ENCODE measurements at regions not wholly inside any gene's neighbourhood (a gene's known extent, or its start where the extent isn't known, plus 50 kb on each side); places are given as distances from the start of the nearest gene placed in this dataset.

DNA sequence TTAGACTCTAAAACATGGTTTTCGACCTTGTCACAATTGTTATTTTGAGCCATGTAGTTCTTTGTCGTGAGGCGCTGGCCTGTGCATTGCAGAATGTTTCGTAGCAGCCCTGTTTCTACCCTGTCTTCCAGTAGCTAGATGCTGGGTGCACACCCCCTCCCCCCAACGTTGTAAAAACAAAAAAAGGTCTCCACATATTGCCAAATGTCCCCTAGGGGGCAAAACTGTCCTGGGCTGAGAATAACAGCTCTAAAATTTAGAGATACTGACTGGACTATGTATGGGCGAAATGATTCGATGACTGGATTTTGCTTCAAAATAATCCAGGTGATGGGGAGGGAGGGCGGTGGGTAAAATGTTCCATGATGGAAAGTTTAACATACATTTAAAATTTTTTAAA is 126.1 kb upstream of the FUT8 start:
- DNase-seq, result no peak

DNA sequence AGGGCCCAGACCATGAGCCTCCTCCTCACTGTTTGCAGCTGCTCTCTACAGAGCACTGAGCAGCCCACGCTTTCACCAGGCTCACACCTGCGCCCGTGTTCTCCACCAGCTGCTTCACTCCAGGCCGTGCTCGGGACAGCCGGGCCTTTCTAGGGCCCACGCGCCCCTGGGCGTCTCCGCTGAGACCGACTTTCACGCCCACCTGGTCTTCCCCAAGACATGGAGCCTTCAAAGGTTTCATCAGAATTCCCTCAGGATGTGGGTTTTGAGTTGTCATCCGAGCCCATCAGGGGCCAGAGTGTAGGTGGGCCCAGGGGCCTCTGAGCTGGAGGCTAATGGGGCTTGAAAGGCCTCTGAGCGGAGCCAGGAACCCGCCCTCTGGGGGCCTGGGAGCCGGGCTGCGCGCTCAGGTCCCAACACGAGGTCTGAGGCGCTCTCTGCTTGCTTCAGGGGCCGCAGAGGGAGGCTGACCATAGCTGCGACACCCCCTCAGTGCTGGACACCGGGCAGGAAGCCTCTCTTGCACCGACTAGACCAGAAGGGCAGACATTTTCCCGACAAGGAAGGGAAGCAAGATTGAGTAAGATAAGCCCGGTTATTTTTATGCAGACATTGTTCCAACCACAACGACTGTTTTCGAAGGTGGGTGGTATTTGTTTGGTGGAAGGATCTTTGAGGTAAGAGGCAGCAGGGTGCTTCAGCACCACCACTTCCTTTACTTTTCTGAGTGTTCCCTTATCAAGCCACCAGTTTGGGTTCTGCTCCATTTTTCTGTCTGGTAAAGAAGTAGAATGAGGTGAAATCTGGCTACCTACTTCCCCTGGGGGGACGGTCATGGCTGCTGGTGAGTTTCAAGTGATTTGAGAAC is 125.0 kb upstream of the FUT8 start:
- peak; percentile 36 for DNase-seq

DNA sequence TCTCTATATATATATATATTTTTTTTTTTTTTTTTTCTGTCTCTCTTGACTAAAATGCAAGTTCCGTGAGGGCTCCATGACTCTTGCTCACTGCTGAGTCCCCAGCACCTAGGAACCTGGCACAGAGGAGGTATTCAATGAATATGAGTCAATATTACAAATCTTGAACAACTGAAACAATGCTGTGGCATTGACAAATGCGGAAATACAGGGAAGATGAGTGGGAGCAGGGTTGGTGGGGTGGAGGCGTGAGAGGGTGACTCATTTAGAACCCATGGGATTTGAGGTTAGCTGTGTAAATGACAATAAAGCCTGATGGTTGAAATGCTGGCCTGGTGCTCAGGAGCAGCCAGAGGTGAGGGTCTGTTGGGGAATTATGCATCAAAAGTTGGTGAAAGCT is 121.7 kb upstream of the FUT8 start:
- no peak for DNase-seq

DNA sequence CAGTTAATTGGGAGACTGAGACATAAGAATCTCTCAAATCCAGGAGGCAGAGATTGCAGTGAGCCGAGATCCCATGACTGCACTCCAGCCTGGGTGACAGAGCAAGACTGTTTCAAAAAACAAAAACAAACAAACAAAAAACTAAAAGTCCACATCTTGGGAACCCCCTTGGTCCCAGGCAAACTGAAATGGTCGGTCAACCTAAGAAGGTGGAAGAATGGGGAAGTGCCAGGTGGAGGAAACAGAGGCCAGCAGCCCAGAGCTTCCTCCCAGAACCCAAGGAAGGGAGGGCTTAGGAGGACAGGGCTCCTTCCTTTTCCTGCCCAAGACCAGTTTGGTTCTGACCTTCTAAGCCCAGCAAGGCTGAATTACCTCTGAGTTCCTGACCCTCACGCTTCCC is 121.0 kb upstream of the FUT8 start:
- no peak for DNase-seq

DNA sequence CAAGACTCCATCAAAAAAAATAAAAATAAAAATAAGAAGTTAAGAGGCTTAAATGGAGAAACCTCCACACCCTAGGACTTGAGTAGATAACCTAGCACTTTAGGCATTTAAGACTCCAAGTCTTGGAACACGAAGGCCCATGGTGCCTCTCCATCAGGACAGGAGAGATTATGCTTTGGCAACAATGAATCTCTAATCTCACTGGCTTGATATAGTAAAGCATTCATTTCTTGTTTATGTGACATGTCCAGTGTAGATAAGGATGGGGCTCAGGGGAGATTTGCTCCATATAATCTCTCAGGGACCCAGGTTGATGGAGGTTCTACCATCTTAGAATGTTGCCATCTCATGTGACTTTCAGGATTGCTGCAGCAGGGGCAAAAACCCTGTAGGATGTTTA is 117.7 kb upstream of the FUT8 start:
- no peak for DNase-seq

DNA sequence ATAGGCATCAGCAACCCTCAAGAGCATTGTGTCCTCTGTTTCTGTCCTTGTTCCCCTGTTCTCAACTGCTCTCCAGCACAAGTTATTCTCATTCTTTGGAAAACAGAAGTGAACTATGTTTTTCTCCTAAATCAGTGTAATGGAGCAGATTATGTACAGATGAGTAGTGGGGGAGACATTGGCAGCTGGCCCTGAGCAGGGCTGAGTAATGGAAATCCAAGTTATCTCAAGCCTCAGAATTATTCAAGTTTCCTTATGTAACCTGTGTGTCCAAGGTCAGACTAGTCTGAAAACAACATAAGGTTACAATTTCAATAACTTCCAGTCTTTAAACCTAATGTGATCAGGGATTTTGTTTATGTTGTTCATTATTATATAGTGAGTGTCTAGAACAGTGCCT is 116.1 kb upstream of the FUT8 start:
- no peak for DNase-seq

DNA sequence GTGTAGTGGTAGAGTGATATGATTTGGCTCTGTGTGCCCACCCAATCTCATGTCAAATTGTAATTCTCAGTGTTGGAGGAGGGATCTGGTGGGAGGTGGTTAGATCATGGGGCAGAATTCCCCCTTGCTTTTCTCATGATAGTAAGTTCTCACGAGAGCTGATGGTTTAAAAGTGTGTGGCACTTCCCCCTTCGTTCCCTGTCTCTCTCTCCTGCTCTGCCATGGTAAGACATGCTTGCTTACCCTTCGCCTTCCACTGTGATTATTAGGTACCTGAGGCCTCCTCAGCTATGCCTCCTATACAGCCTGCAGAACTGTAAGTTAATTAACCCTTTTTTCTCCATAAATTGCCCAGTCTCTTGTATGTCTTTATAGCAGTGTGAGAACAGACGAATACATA is 115.7 kb upstream of the FUT8 start:
- DNase-seq, result no peak

DNA sequence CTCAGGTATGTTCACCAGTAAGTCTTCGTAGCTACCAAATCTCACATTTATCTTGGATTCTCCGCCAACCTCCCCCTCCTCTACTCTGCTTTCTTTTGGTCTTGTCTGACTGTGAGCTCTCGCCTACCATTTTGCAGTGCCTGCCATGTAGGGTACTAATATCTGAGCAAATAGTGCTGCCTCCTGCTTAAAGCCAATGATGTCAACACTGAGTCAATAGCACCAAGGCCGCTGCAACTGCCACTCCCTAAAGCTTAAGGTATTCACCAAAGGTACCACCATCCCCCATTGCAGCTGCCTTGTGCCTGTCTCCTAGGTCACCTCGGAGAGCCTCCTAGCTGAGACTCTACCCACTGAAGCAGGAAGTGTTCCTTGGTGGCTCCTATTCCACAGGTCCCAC is 114.8 kb upstream of the FUT8 start:
- DNase-seq, result no peak

DNA sequence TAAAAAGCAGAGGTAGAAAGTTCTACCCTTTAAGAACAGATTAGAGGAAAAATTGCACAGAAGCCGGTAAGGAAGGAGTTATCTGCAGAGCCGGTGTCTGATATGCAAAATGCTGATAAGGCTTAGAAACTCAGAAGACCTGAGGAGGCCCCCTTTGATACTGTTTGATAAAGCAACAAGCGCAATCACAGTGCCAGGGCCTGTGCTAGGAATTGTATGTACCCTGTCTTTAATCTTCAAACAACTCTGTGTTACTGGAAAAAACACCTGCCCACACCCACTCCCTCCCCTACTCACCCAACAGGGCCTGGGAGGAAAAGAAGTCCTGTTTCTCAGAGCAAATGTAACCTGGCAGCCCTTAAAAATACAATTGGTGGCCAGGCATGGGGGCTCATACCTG is 112.7 kb upstream of the FUT8 start:
- no peak for DNase-seq

DNA sequence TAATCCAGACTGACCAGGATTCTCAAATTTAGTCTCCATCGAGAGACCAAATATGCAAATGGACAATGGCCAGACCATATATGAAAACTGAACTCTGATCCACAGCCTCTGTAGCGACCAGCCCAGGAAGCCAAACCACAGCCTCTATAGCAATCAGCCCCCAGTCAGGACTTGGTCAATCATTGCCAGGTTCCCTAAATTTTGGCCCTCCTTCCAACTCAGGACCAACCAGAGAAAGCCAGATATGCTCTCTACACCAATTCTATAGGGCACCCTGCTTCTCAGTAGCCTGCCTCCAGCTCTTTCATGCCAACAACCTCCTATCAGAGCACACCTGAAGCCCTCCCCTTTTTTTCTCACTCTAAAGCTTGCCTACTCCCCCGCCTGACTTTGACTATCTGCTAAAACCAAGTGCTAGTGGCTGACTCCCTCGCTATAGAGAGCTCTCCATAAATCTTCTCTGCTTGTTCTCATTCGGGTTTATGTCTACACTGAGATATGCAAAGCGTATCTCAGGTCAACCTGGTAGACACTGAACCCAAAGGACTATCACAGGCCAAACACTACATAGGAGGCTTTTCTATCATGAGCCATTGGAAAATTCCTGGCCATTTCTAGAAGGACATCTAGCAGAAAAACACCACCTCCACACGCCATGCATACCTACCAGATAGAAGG is 110.5 kb upstream of the FUT8 start:
- DNase-seq, result no peak

DNA sequence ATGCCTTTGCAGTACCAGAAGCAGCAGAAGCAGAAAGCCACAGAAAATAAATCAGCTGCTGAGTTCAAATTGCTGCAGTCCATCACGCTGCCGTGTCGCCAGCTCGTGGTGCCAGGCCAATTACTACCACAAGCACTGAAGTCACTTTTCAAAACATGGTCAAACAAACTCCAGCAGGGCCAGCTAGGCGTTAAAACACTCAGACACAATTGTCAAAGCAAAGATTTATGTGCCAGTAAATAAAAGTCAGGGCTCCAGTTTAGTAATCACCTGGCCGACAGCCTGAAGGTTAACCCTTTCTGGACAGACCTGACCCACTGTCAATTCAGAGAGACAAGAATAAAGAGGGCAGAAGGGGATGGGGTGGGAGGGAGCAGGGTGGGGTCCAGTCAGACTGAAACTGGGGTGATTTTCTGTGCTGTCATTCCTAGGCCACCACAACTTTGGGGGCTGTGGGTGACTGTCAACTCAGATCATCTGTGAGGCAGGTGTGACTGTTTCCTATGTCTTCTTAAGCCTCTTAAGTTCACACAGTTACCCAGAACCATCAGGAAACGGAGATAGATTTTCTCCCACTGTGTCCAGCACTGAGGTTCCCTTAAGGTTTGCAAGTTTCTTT is 109.8 kb upstream of the FUT8 start:
- no peak for DNase-seq

DNA sequence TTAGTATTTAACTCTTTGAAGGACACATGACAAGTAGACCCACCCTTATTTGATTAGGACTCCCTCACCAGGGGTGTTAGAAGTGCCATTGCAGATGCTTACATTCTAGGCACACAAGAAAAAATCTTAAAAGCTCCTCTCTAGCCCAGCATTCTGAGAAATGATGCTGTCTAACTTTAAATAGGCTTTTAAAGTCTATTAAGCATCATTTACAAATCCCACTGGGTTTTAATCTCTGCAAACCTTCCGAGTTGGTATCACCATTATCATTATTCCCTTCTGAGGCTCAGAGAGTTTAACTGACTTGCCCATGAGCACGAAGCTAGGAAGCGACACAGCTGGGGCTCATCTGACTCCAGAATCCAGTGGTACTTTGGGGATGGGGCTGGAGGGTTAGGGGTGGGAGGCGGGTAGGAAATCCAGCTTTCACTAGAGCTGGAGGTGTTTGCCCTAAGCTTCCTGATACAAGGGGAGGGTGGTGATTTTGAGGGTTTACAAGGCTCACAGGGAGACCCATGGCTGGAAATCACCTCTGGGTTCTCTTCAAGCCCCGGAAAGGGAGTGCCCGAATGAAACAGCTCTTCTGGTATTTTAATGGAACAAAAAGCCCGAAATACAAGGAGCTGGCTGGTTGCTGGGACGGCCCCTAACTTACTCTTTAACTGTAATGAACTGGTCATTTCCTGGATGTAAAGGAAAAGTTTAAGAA is 109.2 kb upstream of the FUT8 start:
- no peak for DNase-seq

DNA sequence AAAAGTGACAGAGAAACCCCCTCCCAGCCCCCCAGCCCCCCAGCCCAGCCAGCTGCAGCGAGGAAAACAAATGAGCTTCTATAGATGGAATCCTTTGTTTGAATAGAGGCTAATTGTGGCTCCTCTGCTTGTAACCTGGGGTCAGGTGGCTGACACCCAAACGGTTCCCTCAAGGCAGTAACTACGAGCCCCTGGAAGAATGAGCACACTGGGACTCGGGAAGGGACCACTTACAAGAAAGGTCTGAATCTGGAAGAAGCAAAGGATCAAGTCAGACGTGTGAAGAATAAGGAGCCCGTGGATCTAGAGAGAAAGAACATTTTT is 108.7 kb upstream of the FUT8 start:
- no peak for DNase-seq

DNA sequence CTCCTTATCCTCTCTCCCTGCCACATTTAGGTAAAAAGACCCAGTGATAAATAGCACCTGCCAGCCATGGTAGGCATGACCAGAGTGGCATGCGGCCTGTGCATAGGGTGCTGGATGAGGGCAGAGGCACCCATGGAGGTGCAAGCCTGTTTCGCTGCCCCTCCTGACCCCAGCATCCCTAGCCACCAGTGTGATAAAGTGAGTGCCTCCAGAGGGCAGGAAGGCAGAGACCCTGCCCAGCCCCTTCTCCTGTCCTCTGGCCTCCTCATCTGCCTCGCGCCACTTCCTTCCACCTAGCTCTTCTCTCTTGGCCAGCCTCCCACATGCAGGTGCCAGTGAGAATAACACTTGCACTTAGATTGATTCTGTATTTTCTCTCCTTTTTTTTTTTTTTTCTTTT is 108.3 kb upstream of the FUT8 start:
- no peak for DNase-seq

DNA sequence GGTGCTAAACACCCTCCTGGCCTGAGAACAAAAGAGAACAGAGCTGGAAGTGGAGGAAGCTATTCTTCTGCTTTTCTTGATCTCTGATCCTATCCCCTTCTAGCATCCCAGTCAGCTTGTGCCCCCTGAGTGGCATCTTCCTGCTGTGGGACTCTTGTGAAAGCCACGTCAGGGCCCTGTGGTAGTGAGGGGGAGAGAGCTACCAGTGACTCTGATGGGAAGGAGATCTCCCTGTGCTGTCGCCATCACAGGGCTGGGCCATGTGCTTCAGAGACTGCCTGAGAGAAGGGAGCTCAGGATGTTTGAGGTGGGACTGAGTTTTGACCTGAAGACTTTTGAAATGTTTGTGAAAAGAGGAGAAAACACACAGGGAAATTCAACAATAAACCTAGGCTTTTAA is 107.6 kb upstream of the FUT8 start:
- no peak for DNase-seq

DNA sequence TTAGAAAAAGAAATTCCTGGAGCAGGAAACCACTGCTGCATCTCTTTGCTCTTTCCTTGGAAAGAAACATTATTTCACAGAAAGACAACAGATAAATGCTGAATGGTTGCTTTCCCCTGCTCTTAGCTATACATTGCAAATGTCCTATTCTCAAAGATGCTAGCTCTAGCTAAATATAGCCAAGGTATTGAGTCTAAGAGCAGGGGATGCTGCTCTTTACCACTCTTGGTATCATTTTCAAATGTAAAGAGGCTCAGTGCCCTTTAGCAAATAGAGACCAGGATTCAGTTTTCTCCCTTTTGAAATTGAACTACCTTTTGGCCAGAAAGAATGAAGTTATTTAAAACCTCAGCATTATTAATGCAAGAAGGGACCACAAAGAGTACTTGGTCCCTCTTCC is 104.0 kb upstream of the FUT8 start:
- DNase-seq, result no peak

DNA sequence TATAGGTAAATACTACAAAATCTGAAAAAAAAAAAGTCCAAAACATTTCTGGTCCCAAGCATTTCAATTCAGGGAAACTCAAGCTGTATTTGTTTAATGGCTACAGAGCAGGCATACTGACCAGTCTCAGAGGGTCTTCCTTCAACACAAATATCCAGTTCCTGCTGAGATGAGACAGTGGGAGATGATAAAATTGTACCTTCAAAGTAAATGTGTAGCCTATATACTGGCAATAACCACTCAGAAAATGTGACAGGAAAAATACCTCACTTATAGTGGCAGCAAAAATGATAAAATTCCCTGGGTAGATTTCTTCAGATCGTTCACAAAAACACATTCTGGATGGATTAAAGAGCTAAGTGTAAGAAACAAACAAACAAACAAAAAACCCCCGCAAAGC is 102.0 kb upstream of the FUT8 start:
- DNase-seq, result no peak

DNA sequence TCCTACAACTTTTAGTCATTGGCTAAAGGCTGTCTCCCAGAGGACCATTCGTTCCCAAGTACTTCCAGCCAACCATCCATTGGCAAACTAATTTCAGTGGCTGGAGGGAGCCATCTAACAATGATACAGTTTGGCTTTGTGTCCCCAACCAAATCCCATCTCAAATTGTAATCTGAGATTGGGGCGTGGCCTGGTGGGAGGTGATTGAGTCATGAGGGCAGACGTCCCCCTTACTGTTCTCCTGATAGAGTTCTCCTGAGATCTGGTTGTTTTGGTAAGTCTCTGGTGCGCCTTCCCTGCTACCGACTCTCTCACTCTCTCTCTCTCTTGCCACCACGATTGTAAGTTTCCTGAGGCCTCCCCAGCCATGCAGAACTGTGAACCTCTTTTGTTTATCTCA is 99.7 kb upstream of the FUT8 start:
- no peak for DNase-seq

DNA sequence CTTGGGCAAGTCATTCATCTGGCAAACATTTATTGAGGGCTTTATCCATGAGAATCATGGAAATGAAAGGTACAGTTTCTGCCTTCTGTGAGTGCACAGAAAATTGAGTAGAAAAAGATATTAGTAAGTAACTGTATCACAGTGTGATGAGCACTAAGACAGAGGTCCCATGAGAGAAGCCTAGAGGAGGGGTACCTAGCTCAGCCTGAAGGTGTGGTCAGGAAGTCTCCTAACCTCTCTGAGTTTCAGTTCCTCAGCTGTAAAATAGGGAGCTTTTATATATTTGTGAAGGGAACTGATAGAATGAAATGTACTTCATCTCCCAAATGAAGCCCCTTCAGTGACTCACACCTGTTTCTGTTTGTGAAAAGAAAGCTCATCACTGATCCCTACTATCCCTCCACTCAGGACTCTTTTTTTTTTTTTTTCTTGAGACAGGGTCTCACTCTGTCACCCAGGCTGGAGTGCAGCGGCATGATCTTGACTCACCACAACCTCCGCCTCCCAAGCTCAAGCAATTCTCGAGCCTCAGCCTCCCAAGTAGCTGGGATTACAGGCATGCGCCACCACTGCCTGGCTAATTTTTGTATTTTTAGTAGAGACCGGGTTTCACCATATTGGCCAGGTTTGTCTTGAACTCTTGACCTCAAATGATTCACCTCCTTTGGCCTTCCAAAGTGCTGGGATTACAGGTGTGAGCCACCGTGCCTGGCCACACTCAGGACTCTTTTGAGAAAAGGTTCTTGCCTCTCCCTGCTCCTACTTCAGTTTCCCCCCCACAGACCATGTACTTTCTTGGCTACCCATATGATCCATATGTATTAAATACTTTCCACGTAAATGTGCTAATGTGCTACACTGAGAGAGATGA is 93.7 kb upstream of the FUT8 start:
- DNase-seq, result no peak

DNA sequence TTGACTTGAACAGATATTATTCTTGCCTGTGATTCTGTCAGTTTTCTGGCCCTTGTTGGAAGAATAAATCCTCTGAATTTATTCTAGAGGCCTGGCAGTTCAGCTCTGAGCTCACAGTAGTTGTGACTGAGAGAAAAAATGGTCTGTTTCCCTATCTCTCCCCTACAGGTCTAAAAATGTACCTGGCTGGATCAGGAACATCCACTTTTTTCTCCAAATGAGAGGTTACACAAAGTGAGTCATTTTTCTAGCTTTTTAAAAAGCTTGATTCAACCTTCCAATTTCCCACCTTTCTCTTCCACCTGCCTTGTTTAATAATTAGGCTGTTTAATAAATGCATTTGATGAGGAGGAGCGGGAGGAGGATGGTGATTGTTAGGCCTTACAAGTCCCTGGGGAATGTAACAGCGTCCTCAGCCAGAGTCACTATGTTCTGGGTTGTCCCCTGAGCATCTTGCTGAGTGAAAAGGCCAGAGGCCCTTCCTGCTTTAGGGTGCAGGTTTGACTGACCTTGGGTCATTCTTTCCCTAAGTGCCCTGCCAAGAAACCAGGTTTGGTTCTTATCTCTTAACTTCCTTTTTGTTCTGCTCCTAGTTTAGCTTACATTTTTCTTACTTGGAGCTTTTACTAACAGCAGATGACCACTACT is 91.7 kb upstream of the FUT8 start:
- no peak for DNase-seq

DNA sequence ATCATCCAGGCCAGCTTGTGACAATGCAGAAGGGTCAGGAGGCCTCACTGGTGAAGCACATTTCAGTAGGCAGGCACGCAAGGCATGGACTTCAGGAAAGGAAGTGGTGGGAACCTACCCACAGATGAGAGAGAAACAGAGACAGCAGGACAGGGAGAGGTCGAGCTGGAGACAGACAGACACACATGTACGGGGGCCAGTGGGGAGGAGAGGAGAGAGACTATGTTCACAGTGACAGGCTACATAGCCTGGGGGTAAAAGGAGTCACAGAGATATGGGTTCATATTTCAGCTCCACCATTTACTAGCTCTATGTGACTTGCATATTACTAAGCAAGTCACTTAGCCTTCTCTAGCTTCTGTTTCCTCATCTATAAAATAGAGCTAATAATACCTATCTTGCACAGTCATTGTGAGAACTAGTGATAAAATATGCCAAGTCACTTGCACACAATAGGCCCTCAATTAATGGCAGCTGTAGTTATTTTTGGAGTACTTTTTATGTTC is 91.1 kb upstream of the FUT8 start:
- DNase-seq, result no peak

DNA sequence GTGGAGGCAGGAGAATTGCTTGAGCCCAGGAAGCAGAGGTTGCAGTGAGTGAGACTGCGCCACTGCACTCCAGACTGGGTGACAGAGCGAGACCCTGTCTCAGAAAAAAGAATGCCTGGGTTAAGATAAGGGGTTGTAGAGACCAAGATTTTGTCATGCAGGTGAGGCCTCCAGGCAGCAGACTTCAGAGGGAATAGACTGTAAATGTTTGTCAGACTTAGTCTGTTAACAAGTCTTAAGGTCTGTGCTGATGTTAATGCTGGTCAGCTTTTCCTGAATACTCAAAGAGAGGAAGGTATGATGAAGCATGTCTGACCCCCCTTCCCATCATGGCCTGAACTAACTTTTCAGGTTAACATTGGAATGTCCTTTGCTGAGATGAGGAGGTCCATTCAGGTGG is 83.0 kb upstream of the FUT8 start:
- no peak for DNase-seq
